NCI-H748 (cell line): ENCODE measurements at regions not wholly inside any gene's neighbourhood (a gene's known extent, or its start where the extent isn't known, plus 50 kb on each side); places are given as distances from the start of the nearest gene placed in this dataset.
A peak's percentile ranks its signal among the peaks of the same experiment; 100 is the strongest.
"Not testable (repeated sequence)": the region's sequence is repeated elsewhere in the genome, so short reads cannot be mapped to it uniquely, and the experiment has no call there.

Experiments
- DNase-seq: peaks from one replicate; lab custom pipeline; 2025; ENCODE audit not compliant: unreplicated experiment; lab: John Stamatoyannopoulos, UW

- DNase-seq: not testable (repeated sequence)
These were observed 439.1 kb downstream of the SPATA31A7 start for GRCh38 chr9:61628951-61629350.

- no peak for DNase-seq
These were observed 444.4 kb downstream of the SPATA31A7 start for GRCh38 chr9:61634192-61634591.

GRCh38 chr9:61664232-61664631 lies 474.4 kb downstream of the SPATA31A7 start:
- not testable (repeated sequence) for DNase-seq

- peak; percentile 18 for DNase-seq
These were observed 475.5 kb downstream of the SPATA31A7 start for GRCh38 chr9:61665330-61665751.

- DNase-seq: no peak
These were observed 476.0 kb downstream of the SPATA31A7 start for GRCh38 chr9:61665829-61666228.

GRCh38 chr9:61666310-61666709 lies 476.5 kb downstream of the SPATA31A7 start:
- DNase-seq: no peak

- no peak for DNase-seq
These were observed 477.1 kb downstream of the SPATA31A7 start for GRCh38 chr9:61666849-61667371.

GRCh38 chr9:61667559-61668121 lies 477.8 kb downstream of the SPATA31A7 start:
- DNase-seq: no peak

- DNase-seq: not testable (repeated sequence)
These were observed 478.4 kb downstream of the SPATA31A7 start for GRCh38 chr9:61668201-61668600.

- DNase-seq: no peak
These were observed 479.0 kb downstream of the SPATA31A7 start for GRCh38 chr9:61668846-61669245.

GRCh38 chr9:61669352-61669751 lies 479.5 kb downstream of the SPATA31A7 start:
- DNase-seq: no peak

GRCh38 chr9:61669831-61670505 lies 480.1 kb downstream of the SPATA31A7 start:
- peak; percentile 45 for DNase-seq

- no peak for DNase-seq
These were observed 480.8 kb downstream of the SPATA31A7 start for GRCh38 chr9:61670616-61671015.

GRCh38 chr9:61671276-61671973 lies 481.6 kb downstream of the SPATA31A7 start:
- DNase-seq: peak; percentile 15

- DNase-seq: not testable (repeated sequence)
These were observed 482.3 kb downstream of the SPATA31A7 start for GRCh38 chr9:61672107-61672541.

- not testable (repeated sequence) for DNase-seq
These were observed 482.9 kb downstream of the SPATA31A7 start for GRCh38 chr9:61672645-61673167.

- DNase-seq: no peak
These were observed 483.4 kb downstream of the SPATA31A7 start for GRCh38 chr9:61673247-61673646.

GRCh38 chr9:61673664-61674381 lies 484.0 kb downstream of the SPATA31A7 start:
- peak; percentile 43 for DNase-seq

GRCh38 chr9:61674465-61674864 lies 484.6 kb downstream of the SPATA31A7 start:
- DNase-seq: no peak

- no peak for DNase-seq
These were observed 485.0 kb downstream of the SPATA31A7 start for GRCh38 chr9:61674882-61675281.
